Posterior vena cava (tissue), 2 donors: ENCODE measurements at regions not wholly inside any gene's neighbourhood (a gene's known extent, or its start where the extent isn't known, plus 50 kb on each side); places are given as distances from the start of the nearest gene placed in this dataset.

Experiments used
- DNase-seq: peaks from one replicate; pipeline ENCODE4 v3.0.0-alpha.2; 2020; ENCODE audit warnings: low spot score
- intact Hi-C, 2 donors: fragments of 100-400 bp; cut with DNase I; formaldehyde crosslinking; loops; one replicate each; pipeline versions ENCODE4 v1.14.1 to v1.14.2; 2022 to 2023
- donor health status: DM: yes; HTN: yes; CAD: no.
- donor health status: DM: yes; HTN: yes; CAD: no.

GRCh38 chr2:4588606-4589005, 885.2 kb downstream of the DCDC2C start:
- no peak for DNase-seq
- intact Hi-C loops = no loop called here

DNA sequence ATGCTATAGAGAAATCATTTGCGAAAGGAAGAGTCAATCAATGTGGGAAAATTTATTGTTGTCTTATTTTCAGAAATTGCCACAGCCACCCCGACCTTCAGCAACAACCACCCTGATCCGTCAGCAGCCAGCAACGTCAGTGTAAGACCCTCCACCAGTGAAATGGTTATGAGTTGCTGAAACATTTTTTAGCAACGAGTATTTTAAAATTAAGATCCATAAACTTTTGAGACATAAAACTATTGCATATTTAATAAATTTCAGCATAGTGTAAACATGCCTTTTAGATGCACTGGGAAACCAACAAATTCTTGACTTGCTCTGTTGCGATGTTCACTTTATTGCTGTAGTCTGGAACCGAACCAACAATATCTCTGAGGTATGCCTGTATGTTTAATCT, 887.9 kb downstream of the DCDC2C start:
- DNase-seq = no peak
- intact Hi-C loops = no loop called here

DNA sequence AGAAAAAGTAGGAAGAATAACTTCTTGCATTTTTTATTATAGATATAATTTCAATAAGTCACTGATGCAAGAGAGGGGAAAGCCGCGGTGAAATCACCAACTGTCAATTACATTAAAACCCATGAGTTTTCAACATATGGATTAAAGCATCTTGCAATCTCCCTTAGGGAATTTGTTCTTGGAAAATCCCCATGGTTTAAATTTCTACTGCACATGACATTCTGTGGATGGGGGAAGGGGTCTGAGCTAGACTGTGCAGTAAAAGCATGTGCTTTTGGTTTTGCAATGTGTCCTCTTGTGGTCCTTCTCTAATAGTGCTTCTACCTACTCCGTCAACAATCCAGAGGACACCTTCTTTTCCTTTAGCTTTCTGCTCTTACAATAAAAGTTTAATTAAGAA, 894.0 kb downstream of the DCDC2C start:
- DNase-seq = no peak
- intact Hi-C loops = no loop called here

DNA sequence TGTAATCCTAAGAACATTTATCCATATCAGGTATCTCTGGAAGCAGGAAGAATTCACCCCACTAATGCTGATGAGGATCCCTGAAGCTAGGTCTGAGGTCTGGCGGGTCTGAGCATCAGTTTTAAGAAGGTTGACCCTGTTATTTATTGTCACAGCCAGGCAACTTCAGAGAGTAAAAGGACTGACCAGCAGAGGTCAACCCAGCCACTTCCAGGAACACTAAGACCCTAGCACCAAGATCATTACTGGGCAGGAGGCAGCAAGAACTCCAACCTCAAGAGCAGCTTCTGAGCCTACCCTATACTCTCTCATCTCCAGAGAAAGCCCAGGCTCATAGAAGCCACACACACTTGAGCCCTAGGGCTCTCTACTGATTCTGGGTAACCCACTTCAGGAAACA, 901.4 kb downstream of the DCDC2C start:
- intact Hi-C loops = no loop called here
- DNase-seq = no peak

DNA sequence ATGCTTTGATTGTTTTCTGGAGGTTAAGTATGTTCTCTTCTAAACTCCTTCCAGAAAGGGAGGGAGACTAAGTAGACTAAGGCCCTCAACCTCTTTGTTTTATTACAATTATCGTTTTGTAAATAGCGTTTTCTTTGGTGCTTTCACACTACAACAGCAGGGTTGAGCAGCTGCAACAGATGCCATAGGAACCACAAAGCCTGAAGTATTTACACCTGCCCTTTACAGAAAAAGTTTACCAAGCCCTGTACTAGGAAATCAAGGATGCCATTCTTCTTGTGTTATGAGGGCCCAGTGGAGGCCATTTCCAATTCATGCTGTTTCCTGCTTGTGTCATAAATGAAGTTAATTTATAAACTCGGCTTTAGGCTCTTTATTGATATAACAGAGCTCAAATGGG, 914.8 kb downstream of the DCDC2C start:
- DNase-seq = no peak
- intact Hi-C loops = no loop called here

GRCh38 chr2:4618630-4619228, 915.4 kb downstream of the DCDC2C start:
- intact Hi-C loops = no loop called here

DNA sequence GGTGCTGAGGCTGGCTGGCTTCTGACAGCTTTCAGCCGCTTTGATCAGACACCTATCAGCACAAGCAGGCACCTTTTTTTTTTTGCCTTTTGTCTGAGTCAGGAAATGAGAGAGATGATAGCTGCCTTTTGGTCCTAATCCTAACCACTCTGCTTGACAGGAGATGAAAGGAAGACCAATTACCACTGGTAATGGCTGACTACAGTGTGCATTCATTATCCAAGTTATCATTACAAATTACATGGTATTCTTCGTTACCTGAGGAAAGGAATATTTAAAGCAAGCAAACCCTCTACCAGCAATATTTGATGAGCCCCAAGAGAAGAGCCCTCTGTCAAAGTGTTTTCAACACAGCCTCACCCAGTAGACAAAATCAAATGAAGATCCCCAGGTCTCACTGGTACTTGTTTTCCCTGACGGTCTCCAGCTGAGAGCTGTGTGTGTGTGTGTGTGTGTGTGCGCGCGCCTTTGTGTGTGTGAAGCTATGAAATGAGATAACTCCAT, 925.7 kb downstream of the DCDC2C start:
- DNase-seq = no peak
- intact Hi-C loops = no loop called here

More at GRCh38 chr2:4618630-4619228, 915.4 kb downstream of the DCDC2C start:
- DNase-seq = no peak

DNA sequence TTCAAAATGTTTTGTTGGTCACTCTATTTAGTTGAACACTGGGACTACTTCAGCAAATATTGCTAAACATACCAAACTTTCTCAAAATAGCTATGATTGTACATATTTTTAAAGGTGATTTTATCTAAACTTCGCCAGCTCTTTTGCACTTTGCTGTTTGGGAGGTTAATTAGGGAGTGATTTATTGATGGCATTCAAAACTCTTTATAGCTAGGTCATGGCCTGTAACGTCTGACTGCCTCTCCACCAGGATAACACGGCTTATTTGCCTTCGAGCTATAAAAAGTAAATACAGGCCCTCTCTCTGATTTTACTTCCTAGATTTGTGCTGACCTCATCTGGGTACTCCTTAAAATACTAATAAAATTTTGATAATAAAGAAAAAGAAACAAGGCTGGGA, 931.9 kb downstream of the DCDC2C start:
- DNase-seq = no peak

DNA sequence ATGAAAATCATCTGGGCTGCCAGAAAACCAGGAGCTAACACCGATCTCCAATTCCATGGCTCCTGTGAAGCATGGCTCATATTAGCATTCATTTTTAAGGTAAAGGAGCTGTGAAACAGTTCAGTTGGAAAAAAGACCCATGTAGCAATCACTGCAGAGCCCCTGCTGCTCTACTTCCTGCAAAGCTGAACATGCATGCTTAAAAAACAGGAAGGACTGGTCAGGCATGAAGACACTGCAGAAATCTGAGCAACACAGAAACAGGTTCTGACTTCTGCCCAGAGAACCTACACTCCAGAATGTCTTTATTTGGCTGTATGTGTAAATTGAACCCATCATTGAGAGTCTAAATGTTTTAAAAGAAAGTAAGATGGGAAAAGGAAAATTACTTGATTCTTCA, 950.6 kb downstream of the DCDC2C start:
- intact Hi-C loops = no loop called here
- no peak for DNase-seq

More for the DNA sequence above, 931.9 kb downstream of the DCDC2C start:
- intact Hi-C loops = no loop called here

GRCh38 chr2:4656326-4656725, 953.0 kb downstream of the DCDC2C start:
- no peak for DNase-seq

GRCh38 chr2:4662161-4662779, 958.9 kb downstream of the DCDC2C start:
- intact Hi-C loops = no loop called here
- no peak for DNase-seq

More at GRCh38 chr2:4656326-4656725, 953.0 kb downstream of the DCDC2C start:
- intact Hi-C loops = no loop called here

- no peak for DNase-seq
- intact Hi-C loops = no loop called here
Observed at GRCh38 chr2:4668381-4668780, 965.0 kb downstream of the DCDC2C start.

GRCh38 chr2:4670331-4670730, 967.0 kb downstream of the DCDC2C start:
- intact Hi-C loops = no loop called here
- DNase-seq = no peak

- intact Hi-C loops = no loop called here
- no peak for DNase-seq
Observed at GRCh38 chr2:4673025-4673489, 969.7 kb downstream of the DCDC2C start.

- intact Hi-C loops = no loop called here
Observed at GRCh38 chr2:4674007-4674406, 970.6 kb downstream of the DCDC2C start.

GRCh38 chr2:4675295-4675694, 971.9 kb downstream of the DCDC2C start:
- intact Hi-C loops = no loop called here
- no peak for DNase-seq

More at GRCh38 chr2:4674007-4674406, 970.6 kb downstream of the DCDC2C start:
- no peak for DNase-seq

GRCh38 chr2:4678927-4679326, 975.6 kb downstream of the DCDC2C start:
- intact Hi-C loops = no loop called here
- DNase-seq = no peak

GRCh38 chr2:4679391-4679790, 976.0 kb downstream of the DCDC2C start:
- no peak for DNase-seq
- intact Hi-C loops = no loop called here

GRCh38 chr2:4684921-4685320, 981.5 kb downstream of the DCDC2C start:
- intact Hi-C loops = no loop called here

GRCh38 chr2:4690913-4691312, 987.5 kb downstream of the DCDC2C start:
- DNase-seq = no peak
- intact Hi-C loops = no loop called here

More at GRCh38 chr2:4684921-4685320, 981.5 kb downstream of the DCDC2C start:
- DNase-seq = no peak

GRCh38 chr2:4693266-4693665, 989.9 kb downstream of the DCDC2C start:
- intact Hi-C loops = no loop called here

More at GRCh38 chr2:4693266-4693665, 989.9 kb downstream of the DCDC2C start:
- peak; percentile 73 for DNase-seq
